Sigmoid colon (tissue), 4 donors: ENCODE measurements at regions not wholly inside any gene's neighbourhood (a gene's known extent, or its start where the extent isn't known, plus 50 kb on each side); places are given as distances from the start of the nearest gene placed in this dataset.

Experiments
- POLR2AphosphoS5 ChIP-seq, 4 donors: sonication (generic); formaldehyde crosslinking; IDR thresholded peaks; one replicate each; pipeline ENCODE4 v1.6.1; 2017; ENCODE audit warnings: antibody characterized with exemption in 4 of 4
- TF ChIP-seq, protein P1 (sequence below), 4 experiments: fragments of 450-650 bp in 3 of 4; fragments of 200-600 bp in 1 of 4; IDR thresholded peaks; one replicate each; pipeline ENCODE4 v1.5.1; 2016 to 2019; ENCODE audit warnings: antibody characterized with exemption in 4 of 4, mild to moderate bottlenecking in 3 of 4, moderate library complexity in 2 of 4

DNA sequence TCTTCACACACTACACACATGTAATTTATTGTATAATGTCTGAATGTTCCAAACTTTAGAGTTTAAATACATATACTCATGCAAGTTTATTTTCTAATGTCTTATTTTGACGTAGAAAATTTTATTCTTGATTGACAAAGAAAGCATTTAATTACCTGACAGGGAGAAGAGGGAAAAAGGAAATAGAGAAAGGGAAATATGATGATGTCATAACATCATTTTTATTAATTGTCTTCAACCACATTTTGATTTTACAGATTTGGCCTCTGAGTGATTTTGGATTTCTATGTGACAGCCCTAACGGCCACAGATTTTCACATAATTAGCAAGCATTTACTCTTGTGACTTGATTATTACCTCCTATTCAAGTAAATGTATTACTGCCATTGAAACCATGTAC, 106.1 kb upstream of the FSTL4 start:
- TF ChIP-seq, protein P1, sequence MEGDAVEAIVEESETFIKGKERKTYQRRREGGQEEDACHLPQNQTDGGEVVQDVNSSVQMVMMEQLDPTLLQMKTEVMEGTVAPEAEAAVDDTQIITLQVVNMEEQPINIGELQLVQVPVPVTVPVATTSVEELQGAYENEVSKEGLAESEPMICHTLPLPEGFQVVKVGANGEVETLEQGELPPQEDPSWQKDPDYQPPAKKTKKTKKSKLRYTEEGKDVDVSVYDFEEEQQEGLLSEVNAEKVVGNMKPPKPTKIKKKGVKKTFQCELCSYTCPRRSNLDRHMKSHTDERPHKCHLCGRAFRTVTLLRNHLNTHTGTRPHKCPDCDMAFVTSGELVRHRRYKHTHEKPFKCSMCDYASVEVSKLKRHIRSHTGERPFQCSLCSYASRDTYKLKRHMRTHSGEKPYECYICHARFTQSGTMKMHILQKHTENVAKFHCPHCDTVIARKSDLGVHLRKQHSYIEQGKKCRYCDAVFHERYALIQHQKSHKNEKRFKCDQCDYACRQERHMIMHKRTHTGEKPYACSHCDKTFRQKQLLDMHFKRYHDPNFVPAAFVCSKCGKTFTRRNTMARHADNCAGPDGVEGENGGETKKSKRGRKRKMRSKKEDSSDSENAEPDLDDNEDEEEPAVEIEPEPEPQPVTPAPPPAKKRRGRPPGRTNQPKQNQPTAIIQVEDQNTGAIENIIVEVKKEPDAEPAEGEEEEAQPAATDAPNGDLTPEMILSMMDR (IDR thresholded peaks at IDR 0.05): no peak
- no peak for TF ChIP-seq POLR2AphosphoS5 (IDR thresholded peaks at IDR 0.05)
